Inflammatory macrophage treated with lipopolysaccharide for 4 hours (primary cell): ENCODE measurements at regions not wholly inside any gene's neighbourhood (a gene's known extent, or its start where the extent isn't known, plus 50 kb on each side); places are given as distances from the start of the nearest gene placed in this dataset.
"Not testable (repeated sequence)": the region's sequence is repeated elsewhere in the genome, so short reads cannot be mapped to it uniquely, and the experiment has no call there.

Experiments used
- DNase-seq: peaks from one replicate; pipeline ENCODE4 v3.0.0-alpha.2; 2020

GRCh38 chr18:73381016-73381698 lies 513.4 kb upstream of the NETO1 start:
- DNase-seq = no peak

- DNase-seq = no peak
Observed at GRCh38 chr18:73366713-73367112, 498.9 kb upstream of the NETO1 start.

GRCh38 chr18:73365018-73365417 lies 497.2 kb upstream of the NETO1 start:
- DNase-seq = no peak

GRCh38 chr18:73355121-73355520 lies 487.3 kb upstream of the NETO1 start:
- no peak for DNase-seq

GRCh38 chr18:73352546-73352945 lies 484.8 kb upstream of the NETO1 start:
- no peak for DNase-seq

- no peak for DNase-seq
Observed at GRCh38 chr18:73340135-73340977, 472.6 kb upstream of the NETO1 start.

- no peak for DNase-seq
Observed at GRCh38 chr18:73331212-73331772, 463.5 kb upstream of the NETO1 start.

- DNase-seq = not testable (repeated sequence)
Observed at GRCh38 chr18:73330106-73330505, 462.3 kb upstream of the NETO1 start.

GRCh38 chr18:73324187-73324831 lies 456.5 kb upstream of the NETO1 start:
- not testable (repeated sequence) for DNase-seq

GRCh38 chr18:73318739-73319479 lies 451.1 kb upstream of the NETO1 start:
- DNase-seq = no peak

- no peak for DNase-seq
Observed at GRCh38 chr18:73316513-73316912, 448.7 kb upstream of the NETO1 start.

- no peak for DNase-seq
Observed at GRCh38 chr18:73315381-73315780, 447.6 kb upstream of the NETO1 start.

GRCh38 chr18:73313476-73313875 lies 445.7 kb upstream of the NETO1 start:
- DNase-seq = no peak

- DNase-seq = no peak
Observed at GRCh38 chr18:73296686-73297085, 428.9 kb upstream of the NETO1 start.

GRCh38 chr18:73292156-73292555 lies 424.4 kb upstream of the NETO1 start:
- DNase-seq = no peak

GRCh38 chr18:73288813-73289212 lies 421.0 kb upstream of the NETO1 start:
- DNase-seq = no peak

- no peak for DNase-seq
Observed at GRCh38 chr18:73286584-73286983, 418.8 kb upstream of the NETO1 start.

- no peak for DNase-seq
Observed at GRCh38 chr18:73283788-73284187, 416.0 kb upstream of the NETO1 start.

GRCh38 chr18:73283032-73283431 lies 415.2 kb upstream of the NETO1 start:
- no peak for DNase-seq

GRCh38 chr18:73279498-73279897 lies 411.7 kb upstream of the NETO1 start:
- no peak for DNase-seq

- no peak for DNase-seq
Observed at GRCh38 chr18:73274812-73275621, 407.2 kb upstream of the NETO1 start.
